NT2/D1 (cell line): ENCODE measurements at regions not wholly inside any gene's neighbourhood (a gene's known extent, or its start where the extent isn't known, plus 50 kb on each side); places are given as distances from the start of the nearest gene placed in this dataset.
"Not testable (repeated sequence)": the region's sequence is repeated elsewhere in the genome, so short reads cannot be mapped to it uniquely, and the experiment has no call there.

Source experiments
- YY1 ChIP-seq: IDR thresholded peaks from 2 replicates; pipeline ENCODE4 v1.6.1; 2011; ENCODE audit not compliant: insufficient read length, insufficient read depth
- ZNF274 ChIP-seq: IDR thresholded peaks from 2 replicates; pipeline ENCODE4 v1.6.1; 2011; ENCODE audit warnings: mild to moderate bottlenecking, low read depth, low read length

- TF ChIP-seq ZNF274, YY1: not testable (repeated sequence)
These were observed 138.7 kb downstream of the KLRB1 start for GRCh38 chr12:9468998-9469397.
